Naive thymus-derived CD4-positive, alpha-beta T cell (primary cell): ENCODE measurements at regions not wholly inside any gene's neighbourhood (a gene's known extent, or its start where the extent isn't known, plus 50 kb on each side); places are given as distances from the start of the nearest gene placed in this dataset.

Source experiments
- ATAC-seq: fragments of 150-1000 bp; cut with Tn5 transposase; 2 replicates; pipeline ENCODE4 v1.10.0; 2021; ENCODE audit warnings: mild to moderate bottlenecking, moderate library complexity
- CTCF ChIA-PET: fragments of 350-600 bp; sonication (Branson Sonifier 250); formaldehyde crosslinking; loops from one replicate; lab custom pipeline; 2021; ENCODE audit warnings: antibody characterized with exemption; lab: Charles Lee
- POLR2A ChIA-PET: fragments of 350-600 bp; sonication (Branson Sonifier 250); formaldehyde crosslinking; loops from one replicate; lab custom pipeline; 2021; ENCODE audit warnings: antibody characterized with exemption, inconsistent platforms; lab: Charles Lee
- DNase-seq, 9 donors: peaks; one replicate each; pipeline versions ENCODE4 v3.0.0 to v3.0.0-alpha.2; 2020 to 2022; ENCODE audit warnings: mixed read lengths in 1 of 9
- H3K27ac ChIP-seq: one replicate; pipeline ENCODE4 v1.7.0; 2013; ENCODE audit warnings: mild to moderate bottlenecking, low read depth, low read length, moderate library complexity
- H3K27me3 ChIP-seq, 2 donors: one replicate each; pipeline ENCODE4 v1.7.0; 2013; ENCODE audit warnings: low read length in 2 of 2, mild to moderate bottlenecking in 2 of 2, moderate library complexity in 2 of 2; ENCODE audit not compliant: control insufficient read depth in 2 of 2, insufficient read depth in 2 of 2
- H3K36me3 ChIP-seq, 3 experiments: 1 replicate in 2 of 3; 2 replicates in 1 of 3; pipeline ENCODE4 v1.7.0; 2013; ENCODE audit warnings: low read length in 3 of 3, mild to moderate bottlenecking in 3 of 3, moderate library complexity in 1 of 3; ENCODE audit not compliant: insufficient read depth in 3 of 3, control insufficient read depth in 2 of 3
- H3K4me1 ChIP-seq, 2 donors: one replicate each; pipeline ENCODE4 v1.7.0; 2013; ENCODE audit warnings: low read length in 2 of 2, mild to moderate bottlenecking in 2 of 2, moderate library complexity in 1 of 2; ENCODE audit not compliant: control insufficient read depth in 2 of 2, insufficient read depth in 2 of 2
- H3K4me3 ChIP-seq: 2 replicates; pipeline ENCODE4 v1.7.0; 2013; ENCODE audit warnings: mild to moderate bottlenecking, low read length
- H3K9me3 ChIP-seq, 3 experiments: 1 replicate in 2 of 3; 2 replicates in 1 of 3; pipeline ENCODE4 v1.7.0; 2013; ENCODE audit warnings: low read length in 3 of 3; ENCODE audit not compliant: control insufficient read depth in 2 of 3
- H3K27ac Mint-ChIP-seq, 9 donors: one replicate each; pipeline ENCODE4 v1.8.0; 2020 to 2022; ENCODE audit warnings: mixed read lengths in 9 of 9, mild to moderate bottlenecking in 8 of 9, moderate library complexity in 5 of 9, inconsistent platforms in 2 of 9
- H3K27me3 Mint-ChIP-seq, 5 donors: one replicate each; pipeline ENCODE4 v1.8.0; 2021 to 2022; ENCODE audit warnings: mixed read lengths in 5 of 5, mild to moderate bottlenecking in 1 of 5
- H3K36me3 Mint-ChIP-seq, 5 donors: one replicate each; pipeline ENCODE4 v1.8.0; 2020 to 2022; ENCODE audit warnings: mixed read lengths in 5 of 5, mild to moderate bottlenecking in 3 of 5, inconsistent platforms in 1 of 5
- H3K4me1 Mint-ChIP-seq, 7 donors: one replicate each; pipeline ENCODE4 v1.8.0; 2020 to 2022; ENCODE audit warnings: mixed read lengths in 7 of 7, mild to moderate bottlenecking in 3 of 7, inconsistent platforms in 1 of 7
- H3K4me3 Mint-ChIP-seq, 10 donors: one replicate each; pipeline ENCODE4 v1.8.0; 2020 to 2022; ENCODE audit warnings: mild to moderate bottlenecking in 10 of 10, mixed read lengths in 10 of 10, moderate library complexity in 6 of 10, inconsistent platforms in 2 of 10
- H3K9me3 Mint-ChIP-seq, 11 donors: one replicate each; pipeline ENCODE4 v1.8.0; 2020 to 2022; ENCODE audit warnings: mixed read lengths in 11 of 11, mild to moderate bottlenecking in 4 of 11, inconsistent platforms in 1 of 11, moderate library complexity in 1 of 11
- intact Hi-C, 2 donors: fragments of 100-400 bp; cut with micrococcal nuclease; formaldehyde crosslinking; loops; one replicate each; pipeline ENCODE4 v1.15.1; 2023

GRCh38 chr1:55720261-55720660 is 505.1 kb upstream of the USP24 start:
- no peaks in the 10 kb centered on the region for H3K27me3 ChIP-seq
- H3K4me3 ChIP-seq = no peak overlapping the region
- H3K36me3 ChIP-seq = no peaks in the 10 kb centered on the region
- Mint-ChIP-seq H3K9me3 (peaks cover 0 to 5% (median 0%) of the 10 kb centered on the region in 11 donors), H3K36me3 (no peaks in the 10 kb centered on the region), H3K4me1 (no peaks in the 10 kb centered on the region), H3K27me3 (peaks cover 0 to 21% (median 16%) of the 10 kb centered on the region in 5 donors), H3K4me3 (no peak overlapping the region), H3K27ac (no peak overlapping the region)
- ChIA-PET POLR2A (no interaction called here), CTCF (no interaction called here)
- H3K9me3 ChIP-seq = no peaks in the 10 kb centered on the region
- DNase-seq (no peak), ATAC-seq (no peak)
- no peaks in the 10 kb centered on the region for H3K4me1 ChIP-seq
- intact Hi-C loops = no loop called here
- no peak overlapping the region for H3K27ac ChIP-seq

GRCh38 chr1:55718758-55719671 is 503.9 kb upstream of the USP24 start:
- Mint-ChIP-seq H3K36me3 (no peaks in the 10 kb centered on the region), H3K9me3 (peaks cover 0 to 4% (median 0%) of the 10 kb centered on the region in 11 donors), H3K4me3 (no peak overlapping the region), H3K4me1 (no peaks in the 10 kb centered on the region), H3K27ac (no peak overlapping the region), H3K27me3 (peaks cover 0 to 26% (median 13%) of the 10 kb centered on the region in 5 donors)
- Histone ChIP-seq H3K4me3 (no peak overlapping the region), H3K4me1 (no peaks in the 10 kb centered on the region), H3K36me3 (no peaks in the 10 kb centered on the region), H3K9me3 (no peaks in the 10 kb centered on the region), H3K27ac (no peak overlapping the region), H3K27me3 (no peaks in the 10 kb centered on the region)
- CTCF ChIA-PET = no interaction called here
- ATAC-seq = no peak
- POLR2A ChIA-PET = no interaction called here
- DNase-seq = no peak
- intact Hi-C loops = no loop called here

DNA sequence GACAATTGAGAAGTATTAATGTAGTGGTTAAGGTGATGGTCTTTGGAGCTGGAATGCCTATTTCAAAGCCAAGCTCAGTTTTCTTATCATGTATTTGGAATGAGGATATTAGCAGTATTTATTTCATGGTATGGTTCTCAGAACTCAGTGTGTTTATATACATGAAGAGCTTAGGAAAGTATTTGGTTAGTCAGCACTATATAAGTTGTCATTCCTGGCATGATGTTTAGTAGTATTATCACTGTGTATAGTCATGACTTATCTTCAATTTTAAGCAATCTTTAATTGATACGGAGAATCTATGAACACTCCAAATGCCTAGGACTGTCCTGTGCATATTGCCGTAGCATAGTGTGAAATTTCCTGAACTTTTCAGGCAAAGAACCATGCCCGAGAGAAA is 501.9 kb upstream of the USP24 start:
- Mint-ChIP-seq H3K27ac (no peak overlapping the region), H3K4me3 (no peak overlapping the region), H3K27me3 (peaks cover 0 to 27% (median 8%) of the 10 kb centered on the region in 5 donors), H3K36me3 (no peaks in the 10 kb centered on the region), H3K4me1 (no peaks in the 10 kb centered on the region), H3K9me3 (peaks cover 0 to 4% (median 0%) of the 10 kb centered on the region in 11 donors)
- Histone ChIP-seq H3K4me1 (no peaks in the 10 kb centered on the region), H3K4me3 (no peak overlapping the region), H3K27ac (no peak overlapping the region), H3K27me3 (no peaks in the 10 kb centered on the region), H3K9me3 (no peaks in the 10 kb centered on the region), H3K36me3 (no peaks in the 10 kb centered on the region)
- DNase-seq (no peak), ATAC-seq (no peak)
- ChIA-PET POLR2A (no interaction called here), CTCF (no interaction called here)
- intact Hi-C loops = no loop called here

DNA sequence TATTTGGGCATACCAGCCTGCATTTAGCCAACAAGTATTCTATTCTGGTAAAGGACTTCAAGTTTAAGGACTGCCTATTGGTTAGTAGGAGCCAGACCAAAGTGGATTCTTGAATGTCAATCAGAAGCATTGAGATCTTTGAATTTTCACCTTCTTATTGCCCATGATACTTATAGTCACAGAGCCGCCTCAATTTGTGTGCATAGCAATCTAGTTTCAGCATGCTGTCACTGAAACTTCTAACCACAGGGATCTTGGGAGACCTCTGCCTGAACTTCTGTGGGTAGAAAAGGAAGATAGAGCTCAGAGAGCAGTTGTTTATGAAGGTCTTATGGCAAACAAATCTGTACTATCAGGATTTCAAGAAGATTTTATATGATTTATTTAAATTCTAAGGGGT is 501.4 kb upstream of the USP24 start:
- DNase-seq (no peak), ATAC-seq (no peak)
- intact Hi-C loops = no loop called here
- Histone ChIP-seq H3K4me1 (no peaks in the 10 kb centered on the region), H3K36me3 (no peaks in the 10 kb centered on the region), H3K9me3 (no peaks in the 10 kb centered on the region), H3K27ac (no peak overlapping the region), H3K4me3 (no peak overlapping the region), H3K27me3 (no peaks in the 10 kb centered on the region)
- Mint-ChIP-seq H3K4me1 (no peaks in the 10 kb centered on the region), H3K27me3 (peaks cover 0 to 27% (median 8%) of the 10 kb centered on the region in 5 donors), H3K27ac (no peak overlapping the region), H3K4me3 (no peak overlapping the region), H3K9me3 (peaks cover 0 to 4% (median 0%) of the 10 kb centered on the region in 11 donors), H3K36me3 (no peaks in the 10 kb centered on the region)
- ChIA-PET POLR2A (no interaction called here), CTCF (no interaction called here)

GRCh38 chr1:55716151-55716550 is 501.0 kb upstream of the USP24 start:
- no peak overlapping the region for H3K4me3 Mint-ChIP-seq
- intact Hi-C loops = no loop called here
- no peak for ATAC-seq
- H3K4me1 ChIP-seq = no peaks in the 10 kb centered on the region
- no peaks in the 10 kb centered on the region for H3K36me3 ChIP-seq
- no peaks in the 10 kb centered on the region for H3K27me3 ChIP-seq
- H3K4me3 ChIP-seq = no peak overlapping the region
- no peak for DNase-seq
- H3K27me3 Mint-ChIP-seq = peaks cover 0 to 27% (median 8%) of the 10 kb centered on the region in 5 donors
- H3K4me1 Mint-ChIP-seq = no peaks in the 10 kb centered on the region
- no peak overlapping the region for H3K27ac ChIP-seq
- peaks cover 0 to 4% (median 0%) of the 10 kb centered on the region in 11 donors for H3K9me3 Mint-ChIP-seq
- POLR2A ChIA-PET = no interaction called here
- CTCF ChIA-PET = no interaction called here
- no peak overlapping the region for H3K27ac Mint-ChIP-seq
- no peaks in the 10 kb centered on the region for H3K36me3 Mint-ChIP-seq
- no peaks in the 10 kb centered on the region for H3K9me3 ChIP-seq

GRCh38 chr1:55714230-55714629 is 499.1 kb upstream of the USP24 start:
- Histone ChIP-seq H3K27ac (no peak overlapping the region), H3K36me3 (no peaks in the 10 kb centered on the region), H3K9me3 (no peaks in the 10 kb centered on the region), H3K4me1 (no peaks in the 10 kb centered on the region), H3K4me3 (no peak overlapping the region), H3K27me3 (no peaks in the 10 kb centered on the region)
- CTCF ChIA-PET = no interaction called here
- H3K9me3 Mint-ChIP-seq = peaks cover 0 to 5% (median 1%) of the 10 kb centered on the region in 11 donors
- no peaks in the 10 kb centered on the region for H3K36me3 Mint-ChIP-seq
- H3K27me3 Mint-ChIP-seq = peaks cover 0 to 23% (median 8%) of the 10 kb centered on the region in 5 donors
- H3K4me1 Mint-ChIP-seq = no peaks in the 10 kb centered on the region
- intact Hi-C loops = no loop called here
- POLR2A ChIA-PET = no interaction called here
- DNase-seq (no peak), ATAC-seq (no peak)
- H3K27ac Mint-ChIP-seq = no peak overlapping the region
- no peak overlapping the region for H3K4me3 Mint-ChIP-seq

DNA sequence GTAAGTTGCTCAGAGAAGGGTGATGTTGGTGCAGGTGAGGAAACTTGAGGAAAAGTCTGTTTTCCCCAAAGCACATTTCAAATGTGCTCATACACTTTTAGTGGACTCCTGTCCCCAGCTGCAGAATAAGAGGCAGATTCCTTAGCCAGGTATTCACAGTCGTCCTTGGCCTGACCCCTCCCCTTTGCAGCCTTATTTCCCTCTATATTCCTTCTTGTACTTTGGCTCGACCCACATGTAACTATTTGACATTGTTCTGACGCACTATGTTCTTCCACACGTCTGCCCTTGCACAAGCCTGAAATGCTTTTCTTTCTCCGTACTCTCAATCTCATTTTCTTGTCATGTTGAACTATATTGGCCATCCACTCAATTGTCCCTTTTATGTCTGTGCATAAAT is 498.4 kb upstream of the USP24 start:
- no peaks in the 10 kb centered on the region for H3K9me3 ChIP-seq
- no peak overlapping the region for H3K4me3 ChIP-seq
- DNase-seq (no peak), ATAC-seq (no peak)
- no peaks in the 10 kb centered on the region for H3K36me3 ChIP-seq
- no peaks in the 10 kb centered on the region for H3K4me1 ChIP-seq
- Mint-ChIP-seq H3K27ac (no peak overlapping the region), H3K4me1 (no peaks in the 10 kb centered on the region), H3K4me3 (no peak overlapping the region), H3K9me3 (peaks cover 0 to 5% (median 1%) of the 10 kb centered on the region in 11 donors), H3K27me3 (peaks cover 0 to 20% (median 8%) of the 10 kb centered on the region in 5 donors), H3K36me3 (no peaks in the 10 kb centered on the region)
- no peaks in the 10 kb centered on the region for H3K27me3 ChIP-seq
- POLR2A ChIA-PET = no interaction called here
- intact Hi-C loops = no loop called here
- CTCF ChIA-PET = no interaction called here
- H3K27ac ChIP-seq = no peak overlapping the region
